ENCODE measurements at regions not wholly inside any gene's neighbourhood (a gene's known extent, or its start where the extent isn't known, plus 50 kb on each side); places are given as distances from the start of the nearest gene placed in this dataset.

- DNase-seq = no peak
- Histone ChIP-seq H3K4me3 (no peak overlapping the region), H3K27me3 (no peaks in the 10 kb centered on the region), H3K4me1 (peaks cover 37% of the 10 kb centered on the region), H3K9me3 (no peaks in the 10 kb centered on the region), H3K27ac (peak overlapping the region; percentile 33 to 79 (median 69)), H3K36me3 (replicated peaks in 1 of 2; ENCODE audit: insufficient read depth in 1 of 2, low read depth in 2 of 2) (no peaks in the 10 kb centered on the region)
- ATAC-seq = peak; percentile 93
- intact Hi-C loops (cut with DNase I) = no loop called here
- TF ChIP-seq CTCF (IDR thresholded peaks at IDR 0.05) (no peak), POLR2A (IDR thresholded peaks at IDR 0.05) (peak in 1 of 3 donors; percentile 38)
Measured at GRCh38 chr2:67571785-67572718, 174.9 kb downstream of the ETAA1 start.

- no peaks in the 10 kb centered on the region for H3K27me3 ChIP-seq
- TF ChIP-seq CTCF (IDR thresholded peaks at IDR 0.05) (no peak), POLR2A (IDR thresholded peaks at IDR 0.05) (no peak)
- ATAC-seq (peak; percentile 56), DNase-seq (peak in 1 of 4 donors; percentile 33)
- intact Hi-C loops (cut with DNase I) = no loop called here
- no peak overlapping the region for H3K4me3 ChIP-seq
- no peaks in the 10 kb centered on the region for H3K36me3 ChIP-seq (replicated peaks in 1 of 2; ENCODE audit: insufficient read depth in 1 of 2, low read depth in 2 of 2)
- WGBS, 2 donors = 62 to 70% methylated on average over 3 of the region's 3 CpGs
- H3K27ac ChIP-seq = peak overlapping the region; percentile 33 to 79 (median 69)
- peaks cover 33% of the 10 kb centered on the region for H3K4me1 ChIP-seq
- no peaks in the 10 kb centered on the region for H3K9me3 ChIP-seq
Measured at GRCh38 chr2:67572721-67573435, 175.7 kb downstream of the ETAA1 start.

- H3K36me3 ChIP-seq (replicated peaks in 1 of 2; ENCODE audit: insufficient read depth in 1 of 2, low read depth in 2 of 2) = no peaks in the 10 kb centered on the region
- WGBS, 2 donors = 86 to 92% methylated on average over 2 of the region's 2 CpGs
- intact Hi-C loops (cut with DNase I) = no loop called here
- no peaks in the 10 kb centered on the region for H3K9me3 ChIP-seq
- no peaks in the 10 kb centered on the region for H3K27me3 ChIP-seq
- no peak for TF ChIP-seq POLR2A (IDR thresholded peaks at IDR 0.05)
- no peak for TF ChIP-seq CTCF (IDR thresholded peaks at IDR 0.05)
- H3K4me3 ChIP-seq = no peak overlapping the region
- no peak for DNase-seq
- H3K27ac ChIP-seq = no peak overlapping the region
- no peak for ATAC-seq
- peaks cover 24% of the 10 kb centered on the region for H3K4me1 ChIP-seq
Measured at GRCh38 chr2:67574230-67574629, 177.1 kb downstream of the ETAA1 start.

GRCh38 chr2:67576226-67576625 lies 179.1 kb downstream of the ETAA1 start:
- 70 to 83% methylated on average over 2 of the region's 2 CpGs for WGBS, 2 donors
- intact Hi-C loops (cut with DNase I) = no loop called here
- DNase-seq (no peak), ATAC-seq (no peak)
- Histone ChIP-seq H3K27me3 (no peaks in the 10 kb centered on the region), H3K4me1 (peaks cover 22% of the 10 kb centered on the region), H3K36me3 (replicated peaks in 1 of 2; ENCODE audit: insufficient read depth in 1 of 2, low read depth in 2 of 2) (no peaks in the 10 kb centered on the region), H3K9me3 (no peaks in the 10 kb centered on the region), H3K4me3 (no peak overlapping the region), H3K27ac (no peak overlapping the region)
- TF ChIP-seq POLR2A (IDR thresholded peaks at IDR 0.05) = no peak
- no peak for TF ChIP-seq CTCF (IDR thresholded peaks at IDR 0.05)

Measured in body of pancreas (tissue), 4 donors.